ENCODE measurements at regions not wholly inside any gene's neighbourhood (a gene's known extent, or its start where the extent isn't known, plus 50 kb on each side); places are given as distances from the start of the nearest gene placed in this dataset.

DNA sequence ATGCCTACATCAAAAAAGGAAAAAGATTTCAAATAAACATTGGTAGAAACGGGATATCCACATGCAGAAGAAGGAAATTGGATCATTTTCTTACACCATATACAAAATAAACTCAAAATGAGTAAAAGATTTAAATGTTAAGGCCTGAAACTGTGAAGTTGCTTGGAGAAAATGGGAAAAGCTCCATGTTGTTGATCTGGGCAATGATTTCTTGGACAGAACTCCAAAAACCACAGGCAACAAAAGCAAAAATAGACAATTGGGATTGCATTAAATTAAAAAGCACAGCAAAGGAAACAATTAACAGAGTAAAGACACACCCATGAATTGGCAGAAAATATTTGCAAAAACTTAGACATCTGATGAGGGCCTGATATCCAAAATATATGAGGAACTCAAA lies 105.2 kb upstream of the APP start:
- no peak for DNase-seq (ENCODE audit: low read depth in 2 of 2)
- no peak overlapping the region for H3K9ac ChIP-seq (ENCODE audit: insufficient read depth, low read length)
- no peak overlapping the region for H2AFZ ChIP-seq (ENCODE audit: low read length)
- H3K27me3 ChIP-seq (ENCODE audit: control insufficient read depth, insufficient read depth, low read length) = no peaks in the 10 kb centered on the region
- H3K4me3 ChIP-seq (replicated peaks in 1 of 4; ENCODE audit: control extremely low read depth in 1 of 4, insufficient read depth in 1 of 4, low read depth in 3 of 4, low read length in 4 of 4) = no peak overlapping the region
- no peak for TF ChIP-seq EZH2 (IDR thresholded peaks at IDR 0.05; ENCODE audit: low read length, missing control alignments)
- TF ChIP-seq, protein P1, sequence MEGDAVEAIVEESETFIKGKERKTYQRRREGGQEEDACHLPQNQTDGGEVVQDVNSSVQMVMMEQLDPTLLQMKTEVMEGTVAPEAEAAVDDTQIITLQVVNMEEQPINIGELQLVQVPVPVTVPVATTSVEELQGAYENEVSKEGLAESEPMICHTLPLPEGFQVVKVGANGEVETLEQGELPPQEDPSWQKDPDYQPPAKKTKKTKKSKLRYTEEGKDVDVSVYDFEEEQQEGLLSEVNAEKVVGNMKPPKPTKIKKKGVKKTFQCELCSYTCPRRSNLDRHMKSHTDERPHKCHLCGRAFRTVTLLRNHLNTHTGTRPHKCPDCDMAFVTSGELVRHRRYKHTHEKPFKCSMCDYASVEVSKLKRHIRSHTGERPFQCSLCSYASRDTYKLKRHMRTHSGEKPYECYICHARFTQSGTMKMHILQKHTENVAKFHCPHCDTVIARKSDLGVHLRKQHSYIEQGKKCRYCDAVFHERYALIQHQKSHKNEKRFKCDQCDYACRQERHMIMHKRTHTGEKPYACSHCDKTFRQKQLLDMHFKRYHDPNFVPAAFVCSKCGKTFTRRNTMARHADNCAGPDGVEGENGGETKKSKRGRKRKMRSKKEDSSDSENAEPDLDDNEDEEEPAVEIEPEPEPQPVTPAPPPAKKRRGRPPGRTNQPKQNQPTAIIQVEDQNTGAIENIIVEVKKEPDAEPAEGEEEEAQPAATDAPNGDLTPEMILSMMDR (conservative IDR thresholded peaks at IDR 0.05 in 1 of 2, IDR thresholded peaks at IDR 0.05 in 1 of 2; ENCODE audit: low read depth in 1 of 2, low read length in 2 of 2) = no peak
- H4K20me1 ChIP-seq (ENCODE audit: control insufficient read depth, extremely low read depth, insufficient read depth, low read length) = no peaks in the 10 kb centered on the region
- no peaks in the 10 kb centered on the region for H3K79me2 ChIP-seq (ENCODE audit: control insufficient read depth, insufficient read depth, low read length)
- H3K4me2 ChIP-seq (ENCODE audit: extremely low read depth, insufficient read depth, low read length) = no peak overlapping the region
- H3K9me3 ChIP-seq (ENCODE audit: control insufficient read depth, insufficient read depth, low read depth, low read length) = no peaks in the 10 kb centered on the region
- no peaks in the 10 kb centered on the region for H3K36me3 ChIP-seq (ENCODE audit: control insufficient read depth, insufficient read depth, low read length)
- H3K27ac ChIP-seq (ENCODE audit: insufficient read depth, low read length) = no peak overlapping the region
- no peaks in the 10 kb centered on the region for H3K4me1 ChIP-seq (ENCODE audit: control insufficient read depth, extremely low read depth, insufficient read depth, low read length)

DNA sequence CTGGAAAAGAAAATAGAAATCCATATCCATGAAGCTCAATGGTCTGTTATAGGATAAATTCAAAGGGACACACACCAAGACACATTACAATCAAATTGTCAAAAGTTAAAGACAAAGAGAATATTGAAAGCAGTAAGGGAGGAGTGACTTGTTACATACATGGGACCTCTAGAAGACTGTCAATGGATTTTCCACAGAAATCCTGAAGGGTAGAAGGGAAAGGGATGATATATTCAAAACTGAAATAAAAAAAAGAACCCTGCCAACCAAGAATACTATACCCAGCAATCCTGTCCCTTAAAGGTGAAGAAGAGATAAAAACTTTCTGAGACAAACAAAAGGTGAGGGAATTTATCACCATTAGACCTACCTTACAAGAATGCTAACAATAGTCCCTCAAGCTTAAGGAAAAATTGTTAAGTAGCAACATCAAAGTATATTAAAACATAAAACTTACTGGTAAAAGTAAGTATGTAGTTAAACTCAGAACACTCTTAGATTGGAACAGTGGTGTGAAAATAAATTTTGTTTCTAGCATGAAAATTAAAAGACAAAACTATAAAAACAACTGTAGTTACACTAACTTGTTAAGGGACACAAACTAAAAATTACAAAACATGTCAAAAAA lies 103.2 kb upstream of the APP start:
- no peaks in the 10 kb centered on the region for H3K9me3 ChIP-seq (ENCODE audit: control insufficient read depth, insufficient read depth, low read depth, low read length)
- H3K9ac ChIP-seq (ENCODE audit: insufficient read depth, low read length) = no peak overlapping the region
- H4K20me1 ChIP-seq (ENCODE audit: control insufficient read depth, extremely low read depth, insufficient read depth, low read length) = no peaks in the 10 kb centered on the region
- H2AFZ ChIP-seq (ENCODE audit: low read length) = no peak overlapping the region
- H3K4me3 ChIP-seq (replicated peaks in 1 of 4; ENCODE audit: control extremely low read depth in 1 of 4, insufficient read depth in 1 of 4, low read depth in 3 of 4, low read length in 4 of 4) = no peak overlapping the region
- TF ChIP-seq, protein P1 (conservative IDR thresholded peaks at IDR 0.05 in 1 of 2, IDR thresholded peaks at IDR 0.05 in 1 of 2; ENCODE audit: low read depth in 1 of 2, low read length in 2 of 2) = no peak
- TF ChIP-seq EZH2 (IDR thresholded peaks at IDR 0.05; ENCODE audit: low read length, missing control alignments) = no peak
- no peaks in the 10 kb centered on the region for H3K27me3 ChIP-seq (ENCODE audit: control insufficient read depth, insufficient read depth, low read length)
- H3K79me2 ChIP-seq (ENCODE audit: control insufficient read depth, insufficient read depth, low read length) = no peaks in the 10 kb centered on the region
- no peak for DNase-seq (ENCODE audit: low read depth in 2 of 2)
- no peaks in the 10 kb centered on the region for H3K4me1 ChIP-seq (ENCODE audit: control insufficient read depth, extremely low read depth, insufficient read depth, low read length)
- H3K27ac ChIP-seq (ENCODE audit: insufficient read depth, low read length) = no peak overlapping the region
- no peaks in the 10 kb centered on the region for H3K36me3 ChIP-seq (ENCODE audit: control insufficient read depth, insufficient read depth, low read length)
- no peak overlapping the region for H3K4me2 ChIP-seq (ENCODE audit: extremely low read depth, insufficient read depth, low read length)

DNA sequence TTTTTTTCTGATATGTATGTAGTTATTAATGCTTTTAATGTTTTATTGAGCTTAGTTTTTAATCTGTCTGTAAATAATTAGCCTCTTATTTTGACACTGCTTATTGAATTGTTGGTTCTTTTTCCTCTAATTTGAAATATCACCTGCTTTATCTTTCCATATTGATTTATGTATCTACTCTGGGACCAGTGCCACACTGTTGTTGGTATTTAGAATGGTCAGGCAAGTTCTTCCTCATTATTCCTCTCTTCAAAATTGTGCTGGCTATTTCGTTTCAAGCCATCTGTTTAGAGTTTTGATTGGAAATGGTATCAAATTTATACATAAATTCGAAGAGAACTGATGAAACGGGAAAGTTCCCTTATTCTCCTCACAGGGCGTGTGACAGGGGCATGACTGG lies 96.8 kb upstream of the APP start:
- no peaks in the 10 kb centered on the region for H3K36me3 ChIP-seq (ENCODE audit: control insufficient read depth, insufficient read depth, low read length)
- H3K9ac ChIP-seq (ENCODE audit: insufficient read depth, low read length) = no peak overlapping the region
- H2AFZ ChIP-seq (ENCODE audit: low read length) = no peak overlapping the region
- no peak overlapping the region for H3K27ac ChIP-seq (ENCODE audit: insufficient read depth, low read length)
- no peak overlapping the region for H3K4me3 ChIP-seq (replicated peaks in 1 of 4; ENCODE audit: control extremely low read depth in 1 of 4, insufficient read depth in 1 of 4, low read depth in 3 of 4, low read length in 4 of 4)
- no peak overlapping the region for H3K4me2 ChIP-seq (ENCODE audit: extremely low read depth, insufficient read depth, low read length)
- no peaks in the 10 kb centered on the region for H3K9me3 ChIP-seq (ENCODE audit: control insufficient read depth, insufficient read depth, low read depth, low read length)
- TF ChIP-seq, protein P1 (conservative IDR thresholded peaks at IDR 0.05 in 1 of 2, IDR thresholded peaks at IDR 0.05 in 1 of 2; ENCODE audit: low read depth in 1 of 2, low read length in 2 of 2) = no peak
- no peak for TF ChIP-seq EZH2 (IDR thresholded peaks at IDR 0.05; ENCODE audit: low read length, missing control alignments)
- no peaks in the 10 kb centered on the region for H3K4me1 ChIP-seq (ENCODE audit: control insufficient read depth, extremely low read depth, insufficient read depth, low read length)
- no peak for DNase-seq (ENCODE audit: low read depth in 2 of 2)
- H4K20me1 ChIP-seq (ENCODE audit: control insufficient read depth, extremely low read depth, insufficient read depth, low read length) = no peaks in the 10 kb centered on the region
- no peaks in the 10 kb centered on the region for H3K79me2 ChIP-seq (ENCODE audit: control insufficient read depth, insufficient read depth, low read length)
- H3K27me3 ChIP-seq (ENCODE audit: control insufficient read depth, insufficient read depth, low read length) = no peaks in the 10 kb centered on the region

All from fibroblast of lung (primary cell).